ENCODE measurements at regions not wholly inside any gene's neighbourhood (a gene's known extent, or its start where the extent isn't known, plus 50 kb on each side); places are given as distances from the start of the nearest gene placed in this dataset.

DNA sequence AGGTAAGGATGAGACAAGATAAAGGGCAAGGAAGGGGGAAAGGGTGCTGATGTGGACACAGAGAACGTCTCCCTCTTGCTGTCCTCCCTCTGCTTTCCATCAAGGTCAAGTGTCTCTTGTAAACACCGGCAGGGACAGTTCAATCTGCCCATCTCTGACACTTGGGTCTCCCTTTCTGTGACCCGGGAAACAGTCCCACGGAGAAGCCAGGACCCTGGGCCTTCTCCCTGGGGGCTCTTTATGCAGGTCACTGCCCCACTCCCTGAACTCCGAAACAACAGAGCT, 254.3 kb downstream of the LTN1 start:
- Histone ChIP-seq H3K36me3 (replicated peaks; ENCODE audit: insufficient read depth, low read depth) (no peaks in the 10 kb centered on the region), H3K4me2 (peak overlapping the region; percentile 27), H3K4me1 (ENCODE audit: insufficient read depth) (peaks cover 12% of the 10 kb centered on the region), H3K9me2 (replicated peaks; ENCODE audit: insufficient read depth) (no peaks in the 10 kb centered on the region), H3K27ac (peak overlapping the region; percentile 55), H4K20me1 (ENCODE audit: insufficient read depth, poor library complexity, severe bottlenecking) (no peaks in the 10 kb centered on the region), H3K9me3 (ENCODE audit: low read depth) (no peaks in the 10 kb centered on the region), H3K4me3 (no peak overlapping the region), H2AFZ (no peak overlapping the region), H3K79me2 (no peaks in the 10 kb centered on the region), H3K27me3 (no peaks in the 10 kb centered on the region)
- no peak for TF ChIP-seq EZH2 (IDR thresholded peaks at IDR 0.05; ENCODE audit: borderline replicate concordance)
- no peak for TF ChIP-seq EZH2phosphoT487 (IDR thresholded peaks at IDR 0.05; ENCODE audit: low read depth, severe bottlenecking, unreplicated experiment)
- TF ChIP-seq, protein P1, sequence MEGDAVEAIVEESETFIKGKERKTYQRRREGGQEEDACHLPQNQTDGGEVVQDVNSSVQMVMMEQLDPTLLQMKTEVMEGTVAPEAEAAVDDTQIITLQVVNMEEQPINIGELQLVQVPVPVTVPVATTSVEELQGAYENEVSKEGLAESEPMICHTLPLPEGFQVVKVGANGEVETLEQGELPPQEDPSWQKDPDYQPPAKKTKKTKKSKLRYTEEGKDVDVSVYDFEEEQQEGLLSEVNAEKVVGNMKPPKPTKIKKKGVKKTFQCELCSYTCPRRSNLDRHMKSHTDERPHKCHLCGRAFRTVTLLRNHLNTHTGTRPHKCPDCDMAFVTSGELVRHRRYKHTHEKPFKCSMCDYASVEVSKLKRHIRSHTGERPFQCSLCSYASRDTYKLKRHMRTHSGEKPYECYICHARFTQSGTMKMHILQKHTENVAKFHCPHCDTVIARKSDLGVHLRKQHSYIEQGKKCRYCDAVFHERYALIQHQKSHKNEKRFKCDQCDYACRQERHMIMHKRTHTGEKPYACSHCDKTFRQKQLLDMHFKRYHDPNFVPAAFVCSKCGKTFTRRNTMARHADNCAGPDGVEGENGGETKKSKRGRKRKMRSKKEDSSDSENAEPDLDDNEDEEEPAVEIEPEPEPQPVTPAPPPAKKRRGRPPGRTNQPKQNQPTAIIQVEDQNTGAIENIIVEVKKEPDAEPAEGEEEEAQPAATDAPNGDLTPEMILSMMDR (IDR thresholded peaks at IDR 0.05; ENCODE audit: poor library complexity) = no peak
- DNase-seq (ENCODE audit: low spot score) = no peak
- WGBS (ENCODE audit: low lambda C conversion rate, missing lambda C conversion rate) = 71% methylated on average over 5 of the region's 5 CpGs

DNA sequence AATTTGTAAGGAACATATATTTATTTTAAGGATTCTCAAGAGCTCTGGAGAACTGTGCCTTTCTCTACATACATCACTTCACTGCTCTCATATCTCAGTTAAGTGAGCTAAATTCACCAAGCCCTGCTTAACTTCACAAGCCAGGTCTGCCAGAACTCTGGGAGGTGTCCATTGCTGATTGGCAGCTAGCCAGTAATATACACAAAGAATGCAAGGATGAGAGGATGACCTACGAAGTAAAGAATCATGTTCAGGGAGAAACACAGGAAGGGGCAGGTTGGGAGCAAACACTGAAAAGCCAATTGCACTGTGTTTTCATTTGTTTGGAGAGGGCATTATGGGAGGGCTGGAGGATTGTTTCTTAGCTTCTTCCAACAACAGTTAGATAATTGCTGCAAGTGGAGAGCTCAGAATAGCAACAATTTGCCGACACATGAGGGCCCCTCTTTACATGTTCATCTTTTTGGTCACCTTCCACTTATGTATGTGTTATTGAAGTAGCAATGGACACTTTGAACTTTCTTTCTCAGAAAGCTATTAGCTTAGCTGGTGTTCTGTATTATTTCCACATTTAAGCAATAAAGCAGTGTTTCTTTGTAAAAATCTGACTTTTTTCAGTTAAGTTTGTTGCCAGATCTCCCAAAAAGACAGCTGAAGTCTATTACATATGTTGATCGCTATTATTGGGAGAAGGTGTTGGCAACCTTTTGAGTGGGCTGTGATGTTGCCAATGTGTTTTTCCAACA, 254.8 kb downstream of the LTN1 start:
- 53% methylated on average over 3 of the region's 3 CpGs for WGBS (ENCODE audit: low lambda C conversion rate, missing lambda C conversion rate)

DNA sequence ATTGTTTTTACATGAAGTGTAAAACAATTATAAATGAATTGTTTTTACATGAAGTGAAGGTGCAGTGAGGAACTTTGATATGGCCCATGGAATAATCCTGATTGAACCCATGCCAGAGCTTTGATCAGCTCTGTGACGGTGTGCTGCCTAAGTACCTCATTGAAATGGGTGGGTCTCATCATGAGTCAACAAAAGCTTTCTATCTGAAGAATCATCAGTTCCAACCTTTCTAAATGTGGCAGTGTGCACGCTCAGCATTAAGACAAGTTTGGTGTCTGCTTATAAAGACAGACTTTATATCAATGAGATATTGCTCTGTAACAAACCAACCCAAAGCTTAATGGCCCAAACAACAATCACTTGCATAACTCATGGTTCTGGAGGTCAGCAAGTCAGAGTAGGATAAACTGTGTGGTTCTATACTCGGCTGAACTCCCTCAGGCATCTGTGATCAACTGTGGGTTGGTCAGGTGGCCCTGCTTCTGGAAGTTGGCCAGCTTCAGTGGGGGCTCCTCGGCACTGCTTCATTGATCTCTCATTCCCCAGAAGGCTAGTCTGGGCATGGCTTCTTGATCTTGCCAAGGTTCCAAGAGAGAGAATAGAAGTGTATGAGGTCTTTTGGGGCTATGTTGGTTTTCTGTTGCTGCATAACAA, 258.0 kb downstream of the LTN1 start:
- no peak for TF ChIP-seq EZH2phosphoT487 (IDR thresholded peaks at IDR 0.05; ENCODE audit: low read depth, severe bottlenecking, unreplicated experiment)
- TF ChIP-seq, protein P1 (IDR thresholded peaks at IDR 0.05; ENCODE audit: poor library complexity) = no peak
- TF ChIP-seq EZH2 (IDR thresholded peaks at IDR 0.05; ENCODE audit: borderline replicate concordance) = no peak
- no peaks in the 10 kb centered on the region for H3K9me2 ChIP-seq (replicated peaks; ENCODE audit: insufficient read depth)
- H4K20me1 ChIP-seq (ENCODE audit: insufficient read depth, poor library complexity, severe bottlenecking) = no peaks in the 10 kb centered on the region
- peaks cover 12% of the 10 kb centered on the region for H3K4me1 ChIP-seq (ENCODE audit: insufficient read depth)
- H3K27ac ChIP-seq = no peak overlapping the region
- WGBS (ENCODE audit: low lambda C conversion rate, missing lambda C conversion rate) = 95% methylated on average over 4 of the region's 4 CpGs
- no peak for DNase-seq (ENCODE audit: low spot score)
- H2AFZ ChIP-seq = no peak overlapping the region
- no peaks in the 10 kb centered on the region for H3K9me3 ChIP-seq (ENCODE audit: low read depth)
- H3K79me2 ChIP-seq = no peaks in the 10 kb centered on the region
- H3K36me3 ChIP-seq (replicated peaks; ENCODE audit: insufficient read depth, low read depth) = no peaks in the 10 kb centered on the region
- H3K4me3 ChIP-seq = no peak overlapping the region
- H3K27me3 ChIP-seq = no peaks in the 10 kb centered on the region
- H3K4me2 ChIP-seq = no peak overlapping the region

More for the DNA sequence above, 254.8 kb downstream of the LTN1 start:
- no peak overlapping the region for H2AFZ ChIP-seq
- H3K9me2 ChIP-seq (replicated peaks; ENCODE audit: insufficient read depth) = no peaks in the 10 kb centered on the region
- peak; percentile 57 for DNase-seq (ENCODE audit: low spot score)
- no peaks in the 10 kb centered on the region for H3K36me3 ChIP-seq (replicated peaks; ENCODE audit: insufficient read depth, low read depth)
- no peak overlapping the region for H3K4me3 ChIP-seq
- no peaks in the 10 kb centered on the region for H3K79me2 ChIP-seq
- H3K4me2 ChIP-seq = peak overlapping the region; percentile 27
- no peaks in the 10 kb centered on the region for H4K20me1 ChIP-seq (ENCODE audit: insufficient read depth, poor library complexity, severe bottlenecking)
- H3K9me3 ChIP-seq (ENCODE audit: low read depth) = no peaks in the 10 kb centered on the region
- peaks cover 12% of the 10 kb centered on the region for H3K4me1 ChIP-seq (ENCODE audit: insufficient read depth)
- TF ChIP-seq, protein P1 (IDR thresholded peaks at IDR 0.05; ENCODE audit: poor library complexity) = no peak
- no peak for TF ChIP-seq EZH2phosphoT487 (IDR thresholded peaks at IDR 0.05; ENCODE audit: low read depth, severe bottlenecking, unreplicated experiment)
- no peaks in the 10 kb centered on the region for H3K27me3 ChIP-seq
- peak overlapping the region; percentile 55 for H3K27ac ChIP-seq
